ENCODE measurements at regions not wholly inside any gene's neighbourhood (a gene's known extent, or its start where the extent isn't known, plus 50 kb on each side); places are given as distances from the start of the nearest gene placed in this dataset.
"Not testable (repeated sequence)": the region's sequence is repeated elsewhere in the genome, so short reads cannot be mapped to it uniquely, and the experiment has no call there.

DNA sequence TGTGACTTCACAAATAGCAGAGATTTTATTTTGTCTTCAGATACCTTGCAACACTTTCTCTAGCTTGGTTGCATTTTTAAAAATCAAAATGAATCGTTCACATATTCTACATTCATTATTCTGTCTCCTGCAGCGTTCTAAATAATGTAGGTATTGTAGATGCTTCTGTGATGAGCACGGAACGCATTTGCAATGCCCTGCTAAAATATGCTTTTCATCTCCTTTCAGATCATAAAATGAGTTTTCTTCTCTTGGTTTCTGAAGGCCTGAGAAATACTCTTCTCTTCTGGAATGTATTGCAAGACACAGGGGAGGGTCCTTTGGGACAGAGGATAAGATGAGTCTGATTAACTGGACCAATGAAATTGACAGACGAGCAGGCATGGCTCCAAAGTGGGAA, 390.7 kb downstream of the PREX1 start:
- TF ChIP-seq, protein P1, sequence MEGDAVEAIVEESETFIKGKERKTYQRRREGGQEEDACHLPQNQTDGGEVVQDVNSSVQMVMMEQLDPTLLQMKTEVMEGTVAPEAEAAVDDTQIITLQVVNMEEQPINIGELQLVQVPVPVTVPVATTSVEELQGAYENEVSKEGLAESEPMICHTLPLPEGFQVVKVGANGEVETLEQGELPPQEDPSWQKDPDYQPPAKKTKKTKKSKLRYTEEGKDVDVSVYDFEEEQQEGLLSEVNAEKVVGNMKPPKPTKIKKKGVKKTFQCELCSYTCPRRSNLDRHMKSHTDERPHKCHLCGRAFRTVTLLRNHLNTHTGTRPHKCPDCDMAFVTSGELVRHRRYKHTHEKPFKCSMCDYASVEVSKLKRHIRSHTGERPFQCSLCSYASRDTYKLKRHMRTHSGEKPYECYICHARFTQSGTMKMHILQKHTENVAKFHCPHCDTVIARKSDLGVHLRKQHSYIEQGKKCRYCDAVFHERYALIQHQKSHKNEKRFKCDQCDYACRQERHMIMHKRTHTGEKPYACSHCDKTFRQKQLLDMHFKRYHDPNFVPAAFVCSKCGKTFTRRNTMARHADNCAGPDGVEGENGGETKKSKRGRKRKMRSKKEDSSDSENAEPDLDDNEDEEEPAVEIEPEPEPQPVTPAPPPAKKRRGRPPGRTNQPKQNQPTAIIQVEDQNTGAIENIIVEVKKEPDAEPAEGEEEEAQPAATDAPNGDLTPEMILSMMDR (IDR thresholded peaks at IDR 0.05) = no peak
- no peaks in the 10 kb centered on the region for H3K4me1 ChIP-seq
- peaks cover 0 to 5% of the 10 kb centered on the region in 2 donors for H3K9me3 ChIP-seq
- DNase-seq (ENCODE audit: low spot score in 2 of 2) = no peak
- intact Hi-C loops (cut with DNase I) = no loop called here
- no peaks in the 10 kb centered on the region for H3K36me3 ChIP-seq
- H3K4me3 ChIP-seq = no peak overlapping the region
- H3K27me3 ChIP-seq = no peaks in the 10 kb centered on the region
- no peak overlapping the region for H3K27ac ChIP-seq

DNA sequence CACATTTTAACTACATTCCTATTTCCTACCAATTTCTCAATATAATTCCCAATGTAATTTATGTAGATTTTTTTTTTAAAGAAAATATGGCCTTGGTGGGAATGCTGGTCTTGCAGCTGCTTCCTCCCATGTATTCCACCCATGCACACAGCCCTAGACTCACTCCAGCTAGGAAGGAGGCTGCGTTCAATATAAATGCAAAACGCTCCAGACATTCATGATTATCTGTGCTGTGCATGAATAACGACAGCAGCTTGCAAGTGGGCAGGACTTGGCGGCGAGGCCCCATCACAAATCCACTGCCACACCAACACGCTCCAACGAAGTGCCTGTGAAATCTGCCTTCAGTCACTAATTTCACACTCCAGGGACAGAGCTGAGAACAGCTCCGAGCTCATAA, 391.2 kb downstream of the PREX1 start:
- H3K27ac ChIP-seq; intact Hi-C loops (cut with DNase I); DNase-seq (ENCODE audit: low spot score in 2 of 2); H3K36me3 ChIP-seq; H3K4me3 ChIP-seq; H3K27me3 ChIP-seq; H3K9me3 ChIP-seq; H3K4me1 ChIP-seq: not testable (repeated sequence)

DNA sequence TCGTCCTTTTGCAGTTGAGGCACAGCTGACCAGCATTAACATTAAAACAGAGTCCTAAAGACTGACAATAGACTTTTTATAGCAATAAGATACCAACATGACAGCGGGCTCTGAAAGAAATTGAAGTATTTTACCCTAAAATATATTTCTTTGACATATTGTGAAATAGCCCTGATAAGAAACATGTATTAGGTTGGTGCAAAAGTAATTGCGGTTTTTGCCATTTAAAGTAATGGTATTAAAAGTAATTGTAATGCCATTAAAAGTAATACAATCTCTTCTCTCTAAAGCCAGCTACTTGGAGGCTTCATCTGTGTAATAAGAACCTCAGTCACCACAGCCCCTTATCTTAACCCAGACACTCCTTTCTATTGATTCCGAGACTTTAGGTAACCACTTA, 394.6 kb downstream of the PREX1 start:
- H3K27ac ChIP-seq = no peak overlapping the region
- DNase-seq (ENCODE audit: low spot score in 2 of 2) = no peak
- H3K4me3 ChIP-seq = no peak overlapping the region
- H3K9me3 ChIP-seq = peaks cover 0 to 2% of the 10 kb centered on the region in 2 donors
- intact Hi-C loops (cut with DNase I) = no loop called here
- TF ChIP-seq, protein P1 (IDR thresholded peaks at IDR 0.05) = no peak
- H3K4me1 ChIP-seq = no peaks in the 10 kb centered on the region
- H3K27me3 ChIP-seq = no peaks in the 10 kb centered on the region
- H3K36me3 ChIP-seq = no peaks in the 10 kb centered on the region

DNA sequence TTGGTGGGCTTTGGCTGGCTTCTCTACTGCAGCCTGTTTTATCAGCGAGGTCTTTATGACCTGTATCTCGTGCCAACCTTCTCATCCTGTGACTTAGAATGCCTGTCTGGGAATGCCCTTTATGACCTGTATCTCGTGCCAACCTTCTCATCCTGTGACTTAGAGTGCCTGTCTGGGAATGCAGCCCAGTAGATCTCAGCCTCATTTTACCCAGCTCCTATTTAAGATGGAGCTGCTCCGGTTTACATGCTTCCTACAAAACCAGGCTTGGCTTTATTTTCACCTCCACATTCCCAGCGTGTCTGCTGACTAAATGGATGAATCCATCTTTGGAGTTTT, 395.3 kb downstream of the PREX1 start:
- H3K9me3 ChIP-seq = no peaks in the 10 kb centered on the region
- H3K27ac ChIP-seq = no peak overlapping the region
- no peak overlapping the region for H3K4me3 ChIP-seq
- TF ChIP-seq, protein P1 (IDR thresholded peaks at IDR 0.05) = no peak
- no peaks in the 10 kb centered on the region for H3K27me3 ChIP-seq
- DNase-seq (ENCODE audit: low spot score in 2 of 2) = no peak
- H3K4me1 ChIP-seq = no peaks in the 10 kb centered on the region
- intact Hi-C loops (cut with DNase I) = no loop called here
- H3K36me3 ChIP-seq = no peaks in the 10 kb centered on the region

DNA sequence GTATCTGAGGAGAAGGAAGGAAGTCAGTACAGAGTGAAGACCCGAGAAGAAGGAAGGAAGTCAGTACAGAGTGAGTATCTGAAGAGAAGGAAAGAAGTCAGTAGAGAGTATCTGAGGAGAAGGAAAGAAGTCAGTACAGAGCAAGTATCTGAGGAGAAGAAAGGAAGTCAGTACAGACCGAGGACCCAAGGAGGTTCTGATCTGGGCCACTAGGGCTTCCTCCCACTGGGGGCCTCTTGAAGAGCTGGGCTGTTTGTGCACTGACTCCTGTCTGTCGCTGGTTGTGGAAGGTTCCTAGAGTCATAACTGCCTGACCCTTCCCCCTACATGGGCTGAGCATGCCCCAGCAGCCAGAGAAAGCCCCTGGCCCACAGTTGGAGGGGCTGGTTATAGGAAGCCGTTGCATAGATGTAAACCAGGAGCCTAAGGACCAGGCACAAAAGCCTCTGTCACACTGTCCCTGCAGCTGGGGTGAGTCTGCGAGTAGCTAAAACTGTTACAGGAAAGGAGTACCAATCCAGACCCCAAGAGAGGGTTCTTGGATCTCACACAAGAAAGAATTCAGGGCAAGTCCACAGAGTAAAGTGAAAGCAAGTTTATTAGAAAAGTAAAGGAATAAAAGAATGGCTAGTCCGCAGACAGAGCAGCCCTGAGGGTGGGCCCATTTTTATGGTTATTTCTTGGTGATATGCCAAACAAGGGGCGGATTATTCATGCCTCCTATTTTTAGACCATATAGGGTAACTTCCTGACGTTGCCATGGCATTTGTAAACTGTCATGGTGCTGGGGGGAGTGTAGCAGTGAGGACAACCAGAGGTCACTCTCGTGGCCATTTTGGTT, 395.9 kb downstream of the PREX1 start:
- no peaks in the 10 kb centered on the region for H3K27me3 ChIP-seq
- no peak overlapping the region for H3K4me3 ChIP-seq
- no peaks in the 10 kb centered on the region for H3K9me3 ChIP-seq
- no peaks in the 10 kb centered on the region for H3K36me3 ChIP-seq
- TF ChIP-seq, protein P1 (IDR thresholded peaks at IDR 0.05) = no peak
- no peak overlapping the region for H3K27ac ChIP-seq
- no peaks in the 10 kb centered on the region for H3K4me1 ChIP-seq
- DNase-seq (ENCODE audit: low spot score in 2 of 2) = no peak
- intact Hi-C loops (cut with DNase I) = no loop called here

DNA sequence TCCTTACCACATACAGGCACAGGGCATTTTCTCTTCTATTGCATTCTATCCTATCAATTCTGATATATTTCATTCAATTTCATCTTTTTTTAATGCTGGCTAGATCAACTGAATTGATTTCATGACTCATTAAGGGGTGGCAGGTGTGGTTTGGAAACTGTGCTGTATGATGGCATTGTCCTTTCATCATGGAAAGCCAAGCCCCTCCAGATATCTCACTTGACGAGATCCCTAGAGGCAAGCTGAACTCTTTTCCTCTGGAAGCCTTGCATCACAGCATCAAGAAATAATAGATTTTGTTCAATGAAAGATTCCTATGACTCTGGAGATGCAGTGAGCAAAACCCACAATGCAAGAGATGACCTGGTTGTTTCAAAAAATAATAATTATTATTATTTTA, 401.2 kb downstream of the PREX1 start:
- Histone ChIP-seq H3K9me3 (no peaks in the 10 kb centered on the region), H3K4me3 (no peak overlapping the region), H3K36me3 (no peaks in the 10 kb centered on the region), H3K4me1 (no peaks in the 10 kb centered on the region), H3K27ac (no peak overlapping the region), H3K27me3 (no peaks in the 10 kb centered on the region)
- DNase-seq (ENCODE audit: low spot score in 2 of 2) = no peak
- TF ChIP-seq, protein P1 (IDR thresholded peaks at IDR 0.05) = no peak
- intact Hi-C loops (cut with DNase I) = no loop called here

Measured in ascending aorta (tissue), 2 donors.